HG03571 (cell line): ENCODE measurements at regions not wholly inside any gene's neighbourhood (a gene's known extent, or its start where the extent isn't known, plus 50 kb on each side); places are given as distances from the start of the nearest gene placed in this dataset.

Experiments used
- ATAC-seq: cut with Tn5 transposase; IDR thresholded peaks from one replicate; pipeline ENCODE4 v1.9.1; 2021; ENCODE audit not compliant: unreplicated experiment

GRCh38 chr16:72357910-72358309, 186.0 kb upstream of the PMFBP1 start:
- no peak for ATAC-seq

- ATAC-seq, result no peak
Measured at GRCh38 chr16:72355561-72355960, 183.6 kb upstream of the PMFBP1 start.

DNA sequence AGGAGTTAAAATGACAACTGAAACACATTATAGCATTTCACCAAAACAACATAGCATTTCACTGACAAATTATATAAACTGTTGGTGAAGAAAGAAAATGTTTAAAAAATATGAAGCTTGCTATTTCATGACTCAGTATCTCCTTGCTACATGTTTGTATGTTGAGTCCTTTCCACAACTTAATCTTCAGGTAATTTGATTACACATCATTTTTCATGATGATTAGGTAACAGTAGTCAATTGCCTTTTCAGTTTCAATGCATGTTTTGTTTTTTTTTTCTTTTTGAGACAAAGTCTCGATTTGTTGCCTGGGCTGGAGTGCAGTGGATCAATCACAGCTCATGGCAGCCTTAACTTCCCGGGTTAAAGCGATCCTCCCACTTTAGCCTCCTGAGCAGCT, 177.8 kb upstream of the PMFBP1 start:
- no peak for ATAC-seq

DNA sequence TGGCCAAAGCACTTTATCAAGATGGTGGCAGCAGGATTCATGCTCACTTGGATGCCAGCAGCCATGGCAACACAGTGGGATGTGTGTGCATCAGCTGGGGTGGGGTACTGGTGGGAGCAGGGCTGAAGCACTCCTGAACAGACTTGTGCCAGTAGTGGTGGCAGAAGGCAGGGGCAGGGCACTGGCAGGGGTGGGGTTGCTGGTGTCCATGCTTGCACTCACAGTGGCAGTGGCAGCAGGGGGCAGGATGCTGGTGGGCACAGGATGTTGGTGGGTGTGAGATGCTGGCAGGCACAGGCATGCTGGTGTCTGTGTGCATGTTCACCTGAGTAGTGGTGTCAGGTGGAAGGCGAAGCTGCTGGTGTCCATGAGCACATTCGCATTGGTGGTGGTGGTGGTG, 161.0 kb upstream of the PMFBP1 start:
- no peak for ATAC-seq

- no peak for ATAC-seq
Measured at GRCh38 chr16:72324578-72324977, 152.6 kb upstream of the PMFBP1 start.

- ATAC-seq, result no peak
Measured at GRCh38 chr16:72317446-72317845, 145.5 kb upstream of the PMFBP1 start.

DNA sequence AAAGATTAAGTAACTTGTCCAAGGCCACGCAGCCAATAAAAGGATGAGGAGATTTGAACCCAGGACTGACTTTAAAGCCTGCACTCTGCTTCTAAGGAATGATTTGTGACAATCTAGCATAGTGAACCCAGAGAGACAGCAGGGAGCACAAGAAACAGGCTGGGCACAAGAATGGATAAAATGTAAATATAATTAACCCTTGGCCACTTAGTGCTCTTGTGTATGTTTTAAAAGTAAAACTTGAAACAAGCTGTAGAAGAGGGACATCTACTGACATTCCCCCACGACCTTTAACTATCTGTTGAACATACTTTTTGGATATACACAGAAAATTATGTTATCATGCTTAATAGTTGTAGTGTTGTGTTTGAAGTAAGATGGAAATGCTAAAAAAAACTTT, 141.9 kb upstream of the PMFBP1 start:
- no peak for ATAC-seq

GRCh38 chr16:72312828-72313227, 140.9 kb upstream of the PMFBP1 start:
- ATAC-seq, result no peak

GRCh38 chr16:72311426-72311825, 139.5 kb upstream of the PMFBP1 start:
- no peak for ATAC-seq

DNA sequence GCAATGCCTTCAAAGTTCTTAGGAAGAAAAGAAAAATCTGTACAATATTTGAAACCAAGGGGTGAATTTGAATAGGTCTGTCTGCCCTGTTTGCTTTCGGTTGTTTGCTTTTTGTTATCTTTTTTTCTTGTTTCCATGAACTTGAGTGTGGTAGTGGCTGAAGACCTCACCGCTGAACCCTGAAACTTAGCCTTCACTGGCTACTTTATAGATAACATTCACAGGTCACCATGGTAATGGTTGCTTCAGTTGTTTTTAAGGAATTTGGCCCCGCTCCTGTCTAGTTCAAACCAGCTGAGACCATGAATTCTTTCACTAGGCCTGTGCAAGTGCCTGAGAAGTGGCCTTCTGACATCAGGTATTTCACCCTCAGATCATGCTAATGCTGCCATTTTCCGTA, 137.0 kb upstream of the PMFBP1 start:
- no peak for ATAC-seq

DNA sequence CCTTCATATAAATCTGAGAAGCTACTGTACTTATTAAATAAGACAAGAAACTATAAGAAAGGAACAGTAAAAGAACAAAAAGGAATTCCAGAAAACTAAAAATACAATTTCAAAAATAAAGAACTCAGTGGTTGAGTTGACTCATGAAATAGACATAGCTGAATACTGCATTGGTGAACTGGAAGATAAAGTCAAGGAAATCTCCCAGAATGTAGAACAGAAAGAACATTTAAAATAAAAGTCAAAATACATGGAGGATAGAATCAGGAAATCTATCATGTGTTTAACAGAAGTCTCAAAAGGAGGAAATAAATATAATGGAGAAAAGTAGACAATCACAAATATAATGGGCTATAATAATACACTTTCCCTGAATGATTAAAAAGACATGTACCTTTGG, 136.4 kb upstream of the PMFBP1 start:
- ATAC-seq, result no peak

GRCh38 chr16:72302332-72302731, 130.4 kb upstream of the PMFBP1 start:
- ATAC-seq, result no peak

- ATAC-seq, result no peak
Measured at GRCh38 chr16:72301523-72302236, 129.7 kb upstream of the PMFBP1 start.

DNA sequence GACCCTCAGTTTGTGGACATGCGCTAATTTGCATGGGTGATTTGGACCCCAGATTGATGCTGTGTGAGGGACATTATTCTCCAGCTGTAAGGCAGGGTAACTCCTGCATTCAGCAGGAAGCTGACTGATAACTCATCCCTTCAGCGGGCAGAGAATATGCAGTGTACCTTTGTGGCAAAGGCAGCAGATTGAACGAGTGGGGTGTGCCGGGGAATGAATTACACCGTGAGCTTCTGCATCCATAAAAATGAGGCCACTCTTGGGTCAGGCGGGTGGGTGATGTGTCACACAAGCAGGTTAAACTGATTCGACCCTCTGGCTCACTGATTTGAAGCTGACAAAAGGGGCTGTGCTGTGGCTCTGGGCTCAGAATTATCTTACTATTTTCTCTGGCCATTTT, 128.9 kb upstream of the PMFBP1 start:
- ATAC-seq, result no peak

DNA sequence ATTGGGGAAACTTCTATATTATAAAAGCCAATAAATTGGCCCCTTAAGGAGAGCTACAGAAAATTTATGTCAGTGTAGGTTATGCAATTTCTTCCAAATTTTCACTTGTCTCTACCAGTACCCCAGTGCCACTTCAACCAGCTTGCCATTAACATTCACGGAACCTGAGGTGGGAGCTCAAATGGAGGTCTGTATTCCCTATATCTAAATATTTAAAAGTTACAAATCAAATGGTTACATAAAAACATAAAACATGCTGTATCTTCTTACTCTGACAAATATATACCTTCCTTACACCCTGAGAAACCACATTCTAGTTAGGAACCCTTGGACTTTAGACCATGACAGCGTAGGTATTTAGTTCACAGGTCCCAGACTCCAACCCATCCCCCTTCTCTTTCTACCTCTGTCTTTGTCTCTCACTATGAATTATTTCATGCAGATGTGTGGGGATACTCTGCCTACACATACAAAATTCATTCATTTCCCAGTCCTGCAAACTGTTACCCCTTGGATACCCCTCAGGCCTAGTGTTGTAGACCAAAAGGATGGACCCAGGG, 127.8 kb upstream of the PMFBP1 start:
- no peak for ATAC-seq

DNA sequence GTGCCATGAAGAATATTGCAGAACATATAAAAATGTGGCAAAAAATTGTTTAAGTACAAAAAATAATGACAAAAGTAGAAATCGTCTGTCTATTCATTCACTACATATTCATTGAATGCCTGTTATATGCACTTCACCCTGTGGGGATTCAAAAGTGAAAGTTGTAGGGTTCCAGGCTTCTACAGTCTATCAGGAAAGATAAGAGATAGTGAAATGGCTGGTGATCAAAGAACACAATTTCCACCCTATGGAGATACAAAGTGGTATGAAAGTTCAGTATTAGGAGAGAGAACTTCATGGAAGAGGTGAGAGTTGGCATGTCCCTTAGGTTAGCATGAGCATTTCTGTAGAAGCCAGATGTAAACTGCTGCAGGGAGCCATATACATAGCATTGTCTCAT, 127.0 kb upstream of the PMFBP1 start:
- ATAC-seq, result no peak

GRCh38 chr16:72295914-72296313, 124.0 kb upstream of the PMFBP1 start:
- ATAC-seq, result no peak

GRCh38 chr16:72291531-72291981, 119.6 kb upstream of the PMFBP1 start:
- ATAC-seq, result no peak

- no peak for ATAC-seq
Measured at GRCh38 chr16:72291121-72291520, 119.2 kb upstream of the PMFBP1 start.

- ATAC-seq, result no peak
Measured at GRCh38 chr16:72287649-72288048, 115.7 kb upstream of the PMFBP1 start.

GRCh38 chr16:72286936-72287620, 115.1 kb upstream of the PMFBP1 start:
- ATAC-seq, result no peak

DNA sequence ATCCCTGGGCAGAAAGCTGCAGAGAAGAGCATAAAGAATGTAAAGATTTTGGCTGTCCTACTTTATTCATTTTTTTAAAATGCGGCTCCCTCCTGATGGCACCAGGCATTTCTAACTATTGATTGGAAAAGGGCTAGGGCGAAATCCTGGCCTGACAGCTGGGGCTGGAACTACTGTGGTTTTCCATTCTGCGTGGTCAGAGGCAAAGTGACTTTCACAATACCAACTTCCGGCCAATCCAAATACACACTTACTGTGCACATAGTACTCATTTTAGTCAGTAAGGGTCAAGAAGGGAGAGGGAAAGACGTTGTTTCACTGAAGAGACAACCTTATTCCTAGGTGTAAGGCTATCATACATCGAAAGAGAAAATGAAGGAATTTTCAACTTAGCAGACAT, 113.8 kb upstream of the PMFBP1 start:
- ATAC-seq, result no peak
